Colonic mucosa (tissue), 4 donors: ENCODE measurements at regions not wholly inside any gene's neighbourhood (a gene's known extent, or its start where the extent isn't known, plus 50 kb on each side); places are given as distances from the start of the nearest gene placed in this dataset.

ENCODE experiments used
- DNase-seq: peaks from one replicate; pipeline ENCODE4 v3.0.0-alpha.2; 2020
- H3K27ac ChIP-seq: fragments of 200-600 bp; one replicate; pipeline ENCODE4 v1.8.0; 2021
- H3K27me3 ChIP-seq: fragments of 200-600 bp; one replicate; pipeline ENCODE4 v1.8.0; 2021
- H3K36me3 ChIP-seq: fragments of 200-600 bp; one replicate; pipeline ENCODE4 v1.8.0; 2021
- H3K4me1 ChIP-seq: fragments of 200-600 bp; one replicate; pipeline ENCODE4 v1.8.0; 2021; ENCODE audit warnings: mild to moderate bottlenecking
- H3K4me3 ChIP-seq: fragments of 200-600 bp; one replicate; pipeline ENCODE4 v1.8.0; 2021
- H3K9ac ChIP-seq, 2 donors: one replicate each; pipeline ENCODE4 v1.7.0; 2013; ENCODE audit warnings: control low read depth in 2 of 2, low read depth in 2 of 2, low read length in 2 of 2
- H3K9me3 ChIP-seq: fragments of 200-600 bp; one replicate; pipeline ENCODE4 v1.8.0; 2021
- CTCF ChIP-seq: fragments of 200-600 bp; IDR thresholded peaks from one replicate; pipeline ENCODE4 v1.8.0; 2022; ENCODE audit warnings: antibody characterized with exemption, mild to moderate bottlenecking
- intact Hi-C: fragments of 100-400 bp; cut with DNase I; formaldehyde crosslinking; loops from one replicate; pipeline ENCODE4 v1.14.1; 2022
- donor health status: healthy.
- donor health status: DM: no; HTN: no; CAD: no.
- donor health status: DM: no; HTN: no; CAD: no.

GRCh38 chr5:171661143-171661542 lies 124.5 kb upstream of the SMIM23 start:
- intact Hi-C loops: no loop called here
- no peaks in the 10 kb centered on the region for H3K27me3 ChIP-seq
- H3K36me3 ChIP-seq: no peaks in the 10 kb centered on the region
- DNase-seq: no peak
- no peak for TF ChIP-seq CTCF
- no peak overlapping the region for H3K27ac ChIP-seq
- H3K9ac ChIP-seq: no peak overlapping the region
- no peak overlapping the region for H3K4me3 ChIP-seq
- no peaks in the 10 kb centered on the region for H3K4me1 ChIP-seq
- H3K9me3 ChIP-seq: no peaks in the 10 kb centered on the region

GRCh38 chr5:171663311-171664085 lies 122.1 kb upstream of the SMIM23 start:
- H3K9ac ChIP-seq: no peak overlapping the region
- H3K4me3 ChIP-seq: no peak overlapping the region
- H3K9me3 ChIP-seq: no peaks in the 10 kb centered on the region
- H3K27me3 ChIP-seq: no peaks in the 10 kb centered on the region
- no peak overlapping the region for H3K27ac ChIP-seq
- intact Hi-C loops: no loop called here
- TF ChIP-seq CTCF: no peak
- no peak for DNase-seq
- no peaks in the 10 kb centered on the region for H3K36me3 ChIP-seq
- H3K4me1 ChIP-seq: no peaks in the 10 kb centered on the region

- Histone ChIP-seq H3K36me3 (no peaks in the 10 kb centered on the region), H3K27me3 (no peaks in the 10 kb centered on the region), H3K9ac (no peak overlapping the region), H3K4me3 (no peak overlapping the region), H3K9me3 (no peaks in the 10 kb centered on the region), H3K4me1 (no peaks in the 10 kb centered on the region), H3K27ac (no peak overlapping the region)
- no peak for DNase-seq
- intact Hi-C loops: no loop called here
- TF ChIP-seq CTCF: no peak
These were observed 121.1 kb upstream of the SMIM23 start for GRCh38 chr5:171664489-171664888.

GRCh38 chr5:171666815-171667214 lies 118.8 kb upstream of the SMIM23 start:
- intact Hi-C loops: no loop called here
- H3K9ac ChIP-seq: no peak overlapping the region
- no peak for TF ChIP-seq CTCF
- no peak for DNase-seq
- H3K9me3 ChIP-seq: no peaks in the 10 kb centered on the region
- H3K27me3 ChIP-seq: no peaks in the 10 kb centered on the region
- no peaks in the 10 kb centered on the region for H3K4me1 ChIP-seq
- H3K4me3 ChIP-seq: no peak overlapping the region
- no peaks in the 10 kb centered on the region for H3K36me3 ChIP-seq
- H3K27ac ChIP-seq: no peak overlapping the region

GRCh38 chr5:171667341-171668096 lies 118.1 kb upstream of the SMIM23 start:
- Histone ChIP-seq H3K27ac (no peak overlapping the region), H3K9ac (no peak overlapping the region), H3K4me3 (no peak overlapping the region), H3K9me3 (no peaks in the 10 kb centered on the region), H3K36me3 (no peaks in the 10 kb centered on the region), H3K27me3 (no peaks in the 10 kb centered on the region), H3K4me1 (no peaks in the 10 kb centered on the region)
- intact Hi-C loops: no loop called here
- TF ChIP-seq CTCF: no peak
- no peak for DNase-seq
